Rectal smooth muscle tissue (tissue), 1 donor: ENCODE measurements at regions not wholly inside any gene's neighbourhood (a gene's known extent, or its start where the extent isn't known, plus 50 kb on each side); places are given as distances from the start of the nearest gene placed in this dataset.
"Not testable (repeated sequence)": the region's sequence is repeated elsewhere in the genome, so short reads cannot be mapped to it uniquely, and the experiment has no call there.

ENCODE experiments used
- H3K27ac ChIP-seq: one replicate; pipeline ENCODE4 v1.7.0; 2013; ENCODE audit warnings: low read depth, low read length, inconsistent platforms
- H3K27me3 ChIP-seq: one replicate; pipeline ENCODE4 v1.7.0; 2013; ENCODE audit warnings: low read length; ENCODE audit not compliant: control insufficient read depth, insufficient read depth
- H3K36me3 ChIP-seq: one replicate; pipeline ENCODE4 v1.7.0; 2013; ENCODE audit warnings: low read length; ENCODE audit not compliant: control insufficient read depth, insufficient read depth
- H3K4me1 ChIP-seq: one replicate; pipeline ENCODE4 v1.7.0; 2013; ENCODE audit warnings: low read length; ENCODE audit not compliant: control insufficient read depth, insufficient read depth
- H3K4me3 ChIP-seq: one replicate; pipeline ENCODE4 v1.7.0; 2013; ENCODE audit warnings: low read length
- H3K9ac ChIP-seq: one replicate; pipeline ENCODE4 v1.7.0; 2013; ENCODE audit warnings: low read length

DNA sequence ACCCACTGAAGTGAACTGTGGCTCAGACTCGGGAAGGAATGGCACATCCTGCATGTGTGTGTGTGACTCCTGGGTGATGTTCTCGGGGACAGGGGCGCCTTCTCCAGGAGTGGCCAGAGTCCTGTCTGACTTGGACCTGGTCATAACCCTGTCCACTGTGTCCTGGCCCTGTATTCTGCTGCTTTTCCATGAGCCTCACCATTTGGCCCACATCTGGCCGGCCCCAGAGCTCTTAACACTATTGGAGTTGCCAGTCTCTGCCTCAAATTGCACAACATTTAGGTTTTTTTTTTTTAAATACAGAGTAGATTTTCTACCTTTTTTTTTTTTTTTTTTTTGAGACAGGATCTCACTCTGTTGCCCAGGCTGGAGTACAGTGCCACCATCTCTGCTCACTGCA, 278.3 kb upstream of the TUT7 start:
- H3K27me3 ChIP-seq, result no peaks in the 10 kb centered on the region
- no peaks in the 10 kb centered on the region for H3K36me3 ChIP-seq
- peaks cover 6% of the 10 kb centered on the region for H3K4me1 ChIP-seq
- H3K9ac ChIP-seq, result no peak overlapping the region
- H3K4me3 ChIP-seq, result no peak overlapping the region
- H3K27ac ChIP-seq, result no peak overlapping the region

DNA sequence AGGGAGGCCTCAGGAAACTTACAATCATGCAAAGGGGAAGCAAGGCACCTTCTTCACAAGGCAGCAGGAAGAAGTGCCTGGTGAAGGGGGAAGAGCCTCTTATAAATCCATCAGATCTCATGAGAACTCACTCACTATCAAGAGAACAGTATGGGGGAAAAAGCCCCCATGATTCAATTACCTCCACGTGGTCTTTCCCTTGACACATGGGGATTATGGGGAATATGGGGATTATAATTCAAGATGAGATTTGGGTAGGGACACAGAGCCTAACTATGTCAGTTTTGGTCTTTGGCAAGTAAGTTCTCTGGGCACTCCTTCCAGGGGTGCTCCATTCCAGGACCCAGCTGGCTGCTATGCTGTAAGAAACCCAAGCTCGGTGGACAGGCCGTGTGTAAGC, 275.3 kb upstream of the TUT7 start:
- H3K4me3 ChIP-seq, result no peak overlapping the region
- no peak overlapping the region for H3K27ac ChIP-seq
- no peak overlapping the region for H3K9ac ChIP-seq
- H3K4me1 ChIP-seq, result no peaks in the 10 kb centered on the region
- no peaks in the 10 kb centered on the region for H3K27me3 ChIP-seq
- no peaks in the 10 kb centered on the region for H3K36me3 ChIP-seq

DNA sequence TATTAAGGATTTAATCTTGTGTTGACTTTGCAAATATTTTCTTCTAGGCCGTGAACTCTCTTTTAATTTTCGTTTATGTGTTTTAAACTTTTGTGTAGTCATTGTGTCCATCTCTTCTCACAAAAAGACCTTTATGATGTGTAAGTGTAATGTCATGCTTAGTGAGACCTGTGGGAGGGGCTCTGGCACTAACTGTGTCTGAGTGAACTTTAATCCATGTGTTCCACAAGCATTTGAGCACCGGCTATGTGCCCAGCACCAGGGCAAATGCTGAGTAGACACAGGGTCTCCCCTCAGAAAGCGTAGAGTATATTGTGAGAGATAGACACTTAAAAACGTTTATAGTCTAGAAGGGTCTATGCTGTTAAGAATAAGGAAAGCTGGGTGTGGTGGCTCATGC, 272.6 kb upstream of the TUT7 start:
- Histone ChIP-seq H3K27me3 (no peaks in the 10 kb centered on the region), H3K27ac (no peak overlapping the region), H3K4me3 (no peak overlapping the region), H3K9ac (no peak overlapping the region), H3K36me3 (no peaks in the 10 kb centered on the region), H3K4me1 (no peaks in the 10 kb centered on the region)

DNA sequence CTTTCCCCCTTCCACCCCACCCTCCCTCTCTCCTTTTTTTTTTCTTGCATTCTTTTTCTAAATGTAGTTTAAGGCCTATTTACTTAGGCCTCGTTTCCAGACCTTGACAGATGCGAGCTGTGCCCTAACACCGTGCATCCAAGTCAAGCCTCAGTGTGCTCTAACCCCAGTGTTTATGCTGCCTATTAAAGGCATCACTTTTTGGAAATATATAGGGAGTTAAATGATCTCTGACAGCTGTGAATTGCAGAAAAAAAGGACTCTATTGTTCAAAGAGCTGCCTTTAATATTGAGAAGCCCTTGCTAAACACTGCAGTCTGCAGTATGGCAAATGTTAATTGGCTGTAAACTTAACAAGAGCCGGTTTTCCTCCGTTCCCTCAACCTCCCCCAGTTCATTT, 270.4 kb upstream of the TUT7 start:
- Histone ChIP-seq H3K4me1 (no peaks in the 10 kb centered on the region), H3K27ac (no peak overlapping the region)

DNA sequence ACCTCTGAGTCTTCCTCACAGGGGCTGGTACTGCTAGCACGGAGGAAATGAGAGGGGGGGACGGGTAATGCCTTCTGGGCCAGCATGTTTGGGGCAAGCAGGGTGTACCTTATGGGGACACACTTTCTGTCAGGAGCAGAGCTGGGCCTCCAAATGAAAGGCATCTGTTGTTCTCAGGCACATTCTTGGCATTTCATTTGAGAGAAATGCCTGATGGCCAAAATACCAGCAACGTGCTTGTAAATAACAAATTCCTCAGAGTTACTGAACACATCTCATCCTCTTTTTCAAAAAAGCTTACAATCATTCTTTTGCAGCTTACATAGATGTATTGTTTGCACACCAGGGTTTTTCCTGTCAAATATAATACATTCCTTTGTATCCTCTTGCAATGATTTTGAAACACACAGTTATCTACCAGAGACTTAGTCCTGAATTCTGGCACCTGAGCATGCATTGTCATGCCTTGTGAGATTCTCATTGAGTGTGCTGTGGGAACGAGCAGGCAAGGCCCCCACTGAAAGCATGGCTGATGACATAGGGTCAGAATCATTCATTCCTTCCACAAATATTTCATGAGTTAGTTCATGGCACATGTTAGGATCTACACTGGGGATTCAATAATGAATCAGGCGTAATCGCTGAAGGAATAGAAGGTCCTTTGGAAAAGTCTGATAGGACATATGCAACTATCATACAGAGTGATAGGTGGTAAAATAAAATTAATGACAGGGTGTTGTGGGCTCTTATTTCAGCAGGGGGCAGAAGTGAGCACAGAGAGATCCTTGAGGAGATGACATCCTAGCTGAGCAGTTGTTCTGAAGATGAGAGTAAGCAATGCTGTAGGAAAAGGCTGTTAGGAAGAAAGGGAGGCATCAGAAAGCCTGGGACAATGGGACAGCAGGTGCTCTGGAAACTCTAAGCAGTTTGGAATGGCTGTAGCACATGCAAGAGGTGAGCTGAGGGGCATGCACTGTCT, 260.9 kb upstream of the TUT7 start:
- H3K36me3 ChIP-seq, result no peaks in the 10 kb centered on the region
- H3K9ac ChIP-seq, result no peak overlapping the region
- no peak overlapping the region for H3K27ac ChIP-seq
- no peaks in the 10 kb centered on the region for H3K27me3 ChIP-seq
- H3K4me1 ChIP-seq, result peaks cover 7% of the 10 kb centered on the region
- no peak overlapping the region for H3K4me3 ChIP-seq

More for the DNA sequence above, 270.4 kb upstream of the TUT7 start:
- Histone ChIP-seq H3K36me3 (no peaks in the 10 kb centered on the region), H3K4me3 (no peak overlapping the region), H3K9ac (no peak overlapping the region), H3K27me3 (no peaks in the 10 kb centered on the region)

DNA sequence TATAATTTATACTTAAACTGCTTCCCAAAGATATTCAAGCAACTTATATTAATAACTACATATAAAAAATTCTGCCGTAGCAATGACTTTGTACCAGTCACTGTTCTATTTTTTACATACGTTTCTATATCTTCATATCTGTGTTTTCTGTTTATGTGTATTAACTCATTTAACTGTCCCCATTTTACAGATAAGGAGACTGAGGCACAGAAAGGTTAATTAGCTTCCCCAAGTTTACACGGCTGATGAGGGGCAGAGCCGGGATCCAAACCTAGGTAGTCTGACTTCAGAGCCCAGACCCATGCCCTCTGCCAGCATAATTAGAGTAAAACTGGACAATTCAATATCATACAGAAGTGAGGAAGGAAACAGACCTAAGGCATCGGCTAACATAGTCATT, 259.7 kb upstream of the TUT7 start:
- H3K27ac ChIP-seq, result no peak overlapping the region
- no peaks in the 10 kb centered on the region for H3K27me3 ChIP-seq
- no peak overlapping the region for H3K4me3 ChIP-seq
- peaks cover 7% of the 10 kb centered on the region for H3K4me1 ChIP-seq
- no peak overlapping the region for H3K9ac ChIP-seq
- no peaks in the 10 kb centered on the region for H3K36me3 ChIP-seq

DNA sequence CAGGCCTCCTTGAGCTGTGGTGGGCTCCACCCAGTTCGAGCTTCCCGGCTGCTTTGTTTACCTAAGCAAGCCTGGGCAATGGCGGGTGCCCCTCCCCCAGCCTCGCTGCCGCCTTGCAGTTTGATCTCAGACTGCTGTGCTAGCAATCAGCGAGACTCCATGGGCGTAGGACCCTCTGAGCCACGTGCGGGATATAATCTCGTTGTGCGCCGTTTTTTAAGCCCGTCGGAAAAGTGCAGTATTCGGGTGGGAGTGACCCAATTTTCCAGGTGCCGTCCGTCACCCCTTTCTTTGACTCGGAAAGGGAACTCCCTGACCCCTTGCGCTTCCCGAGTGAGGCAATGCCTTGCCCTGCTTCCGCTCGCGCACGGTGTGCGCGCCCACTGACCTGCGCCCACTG, 257.3 kb upstream of the TUT7 start:
- not testable (repeated sequence) for H3K4me1 ChIP-seq, H3K27ac ChIP-seq, H3K4me3 ChIP-seq, H3K9ac ChIP-seq, H3K36me3 ChIP-seq, H3K27me3 ChIP-seq

DNA sequence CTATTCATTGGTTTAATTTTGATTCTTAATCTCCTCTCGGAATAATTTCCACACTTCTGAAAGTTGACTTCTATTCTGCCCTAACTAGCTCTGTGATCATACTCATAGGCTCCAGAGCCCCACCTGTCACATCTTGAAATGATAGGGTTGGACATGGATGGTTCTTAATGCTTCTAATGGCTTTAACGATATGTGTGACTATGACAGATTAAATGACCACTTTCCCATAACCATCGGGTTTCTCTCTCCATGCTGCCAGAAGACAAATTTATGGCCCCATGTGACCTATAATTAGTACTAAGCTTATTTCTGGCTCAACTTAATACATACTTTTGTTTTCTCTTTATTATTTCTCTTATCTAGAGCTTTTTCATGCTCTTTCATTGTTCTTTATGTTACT, 251.1 kb upstream of the TUT7 start:
- no peak overlapping the region for H3K27ac ChIP-seq
- no peaks in the 10 kb centered on the region for H3K27me3 ChIP-seq
- H3K4me3 ChIP-seq, result no peak overlapping the region
- peaks cover 8% of the 10 kb centered on the region for H3K4me1 ChIP-seq
- H3K9ac ChIP-seq, result no peak overlapping the region
- H3K36me3 ChIP-seq, result no peaks in the 10 kb centered on the region

DNA sequence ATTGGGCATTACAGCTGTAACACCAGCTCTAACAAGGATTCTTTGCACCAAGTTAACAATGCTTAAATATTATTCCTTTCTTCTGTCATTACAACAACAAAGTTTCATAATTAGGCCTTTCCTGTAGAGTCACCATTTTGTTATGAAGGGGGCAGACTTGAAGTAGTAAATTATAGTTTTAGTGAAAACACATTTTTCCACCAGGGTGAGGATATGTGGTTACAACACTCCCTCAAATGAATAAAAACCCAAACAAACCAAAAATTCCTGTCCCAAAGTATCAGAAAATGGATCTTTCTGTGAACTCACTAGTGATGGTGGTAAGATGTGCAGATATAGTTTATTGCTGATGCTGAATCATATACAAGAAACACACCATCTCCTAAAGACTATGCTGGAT, 250.5 kb upstream of the TUT7 start:
- Histone ChIP-seq H3K27me3 (no peaks in the 10 kb centered on the region), H3K36me3 (no peaks in the 10 kb centered on the region), H3K4me3 (no peak overlapping the region), H3K4me1 (peaks cover 8% of the 10 kb centered on the region), H3K9ac (no peak overlapping the region), H3K27ac (no peak overlapping the region)

DNA sequence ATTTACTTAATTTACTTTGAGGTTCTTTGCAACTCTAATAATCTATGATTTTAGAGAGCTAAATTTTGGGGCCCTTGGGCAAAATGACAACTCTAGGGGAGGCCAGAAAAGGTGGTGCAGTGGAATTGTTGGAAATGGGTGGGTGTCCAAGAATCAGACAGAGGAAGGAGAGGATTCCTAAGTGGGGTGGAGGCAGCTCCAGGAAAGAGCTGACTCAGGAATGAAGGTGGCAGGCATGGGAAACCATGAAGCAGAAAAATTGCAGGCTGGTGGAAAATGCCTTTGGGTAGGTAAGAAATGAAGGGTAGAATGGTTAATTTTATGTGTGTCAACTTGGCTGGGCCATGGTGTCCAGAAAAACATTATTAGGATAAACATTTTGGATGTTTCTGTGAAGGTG, 248.5 kb upstream of the TUT7 start:
- no peak overlapping the region for H3K27ac ChIP-seq
- H3K4me3 ChIP-seq, result no peak overlapping the region
- no peak overlapping the region for H3K9ac ChIP-seq
- H3K27me3 ChIP-seq, result no peaks in the 10 kb centered on the region
- H3K36me3 ChIP-seq, result no peaks in the 10 kb centered on the region
- peaks cover 8% of the 10 kb centered on the region for H3K4me1 ChIP-seq

DNA sequence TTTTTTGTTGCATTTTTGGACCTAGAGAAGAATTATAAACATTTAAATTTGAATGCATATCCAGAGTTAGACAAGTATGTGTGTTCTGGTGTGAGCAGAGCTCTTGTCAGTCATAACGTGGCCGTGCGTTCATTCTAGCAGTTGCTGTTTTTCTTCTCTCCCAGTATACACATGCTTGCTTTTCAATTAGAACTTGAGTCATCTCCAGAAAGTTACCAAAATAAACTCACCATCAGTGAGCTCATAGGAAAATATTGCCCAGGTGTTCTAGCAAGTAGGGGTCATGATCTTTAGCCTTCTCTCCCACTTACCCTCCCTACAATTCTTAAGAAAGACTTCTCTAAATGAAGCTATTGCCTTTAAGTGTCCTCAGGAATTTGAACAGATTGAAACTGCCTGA, 247.5 kb upstream of the TUT7 start:
- Histone ChIP-seq H3K9ac (no peak overlapping the region), H3K4me1 (peaks cover 8% of the 10 kb centered on the region), H3K4me3 (no peak overlapping the region), H3K27me3 (no peaks in the 10 kb centered on the region), H3K27ac (no peak overlapping the region), H3K36me3 (no peaks in the 10 kb centered on the region)

DNA sequence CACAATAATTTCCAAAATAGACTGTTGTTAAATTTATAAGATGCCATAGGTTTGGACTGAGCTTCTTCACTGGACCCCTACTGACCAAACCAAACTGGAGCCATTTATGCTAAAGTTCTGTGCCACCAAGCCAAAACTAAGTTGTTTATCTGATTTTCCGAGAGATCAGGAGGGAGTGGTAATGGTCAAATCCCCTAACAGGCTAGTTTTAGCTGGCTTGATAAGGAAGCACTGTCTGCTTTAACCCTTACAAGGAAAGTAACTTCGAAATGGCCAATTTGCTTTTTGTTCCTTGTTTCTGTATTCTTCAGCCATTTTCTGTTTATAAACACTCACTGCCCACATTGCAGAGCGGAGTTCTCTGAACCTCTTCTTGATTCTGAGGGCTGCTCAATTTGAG, 246.8 kb upstream of the TUT7 start:
- no peaks in the 10 kb centered on the region for H3K36me3 ChIP-seq
- peaks cover 8% of the 10 kb centered on the region for H3K4me1 ChIP-seq
- no peak overlapping the region for H3K9ac ChIP-seq
- H3K27me3 ChIP-seq, result no peaks in the 10 kb centered on the region
- no peak overlapping the region for H3K27ac ChIP-seq
- no peak overlapping the region for H3K4me3 ChIP-seq

DNA sequence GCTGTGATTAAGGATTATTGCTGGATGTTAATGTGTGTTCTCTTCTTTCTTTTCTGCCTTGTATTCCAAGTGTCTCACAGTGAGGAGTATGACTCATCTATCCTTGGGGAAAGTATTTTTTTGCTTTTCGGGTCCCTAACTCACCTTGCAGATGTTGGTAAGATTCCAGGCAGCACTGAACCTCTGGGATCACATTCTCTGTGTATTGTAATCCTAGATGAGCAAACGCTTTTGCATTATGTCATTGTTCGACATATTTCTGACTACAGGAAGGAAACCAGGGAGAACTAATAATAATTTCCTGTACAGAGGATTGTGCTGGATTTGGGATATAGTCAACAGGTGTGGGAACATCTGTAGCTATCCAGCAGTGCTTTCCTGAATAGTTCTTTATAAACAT, 246.1 kb upstream of the TUT7 start:
- Histone ChIP-seq H3K27me3 (no peaks in the 10 kb centered on the region), H3K4me3 (no peak overlapping the region), H3K9ac (no peak overlapping the region), H3K36me3 (no peaks in the 10 kb centered on the region), H3K27ac (no peak overlapping the region), H3K4me1 (peaks cover 8% of the 10 kb centered on the region)
